ENCODE measurements at regions not wholly inside any gene's neighbourhood (a gene's known extent, or its start where the extent isn't known, plus 50 kb on each side); places are given as distances from the start of the nearest gene placed in this dataset.

DNA sequence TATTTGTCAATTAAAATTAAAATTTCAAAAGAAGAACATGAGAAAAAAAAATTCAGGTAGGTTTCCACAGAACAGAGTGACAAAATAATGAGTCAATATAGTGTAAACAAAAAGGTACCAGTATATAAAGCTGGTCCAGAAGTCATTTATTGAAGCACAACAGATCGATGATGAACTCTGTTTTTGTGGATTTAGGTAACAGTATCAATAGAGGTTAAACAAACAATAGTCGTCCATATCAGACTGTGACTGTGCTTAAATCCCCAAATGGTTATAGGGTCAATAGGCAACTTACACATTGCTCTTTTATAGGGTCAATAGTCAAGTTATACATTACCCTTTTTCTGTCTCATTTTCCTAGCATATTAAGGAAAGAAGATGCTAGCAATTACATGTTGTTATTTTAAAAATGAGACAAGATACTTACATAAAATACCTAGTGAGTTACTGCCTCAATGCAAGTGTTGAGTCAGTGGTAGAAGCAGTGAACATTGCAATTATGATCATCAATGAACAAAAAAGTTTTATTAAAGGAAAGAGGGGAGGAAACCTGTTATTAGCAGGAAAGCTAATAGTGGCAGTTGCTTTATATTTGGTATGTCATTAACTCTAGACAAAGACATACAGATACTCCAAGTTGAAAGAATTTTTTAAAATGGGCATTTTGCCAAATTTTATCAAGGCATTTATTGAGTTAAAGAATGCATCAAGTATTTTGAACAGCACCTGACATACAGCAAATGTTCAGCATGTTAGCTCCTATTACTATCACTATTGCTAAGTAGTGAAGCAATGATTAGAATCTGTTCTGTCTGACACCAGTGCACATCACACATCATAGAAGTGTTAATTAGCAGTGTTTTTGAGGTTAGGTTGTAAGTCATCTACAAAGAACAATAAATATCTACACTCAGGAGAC is 102.9 kb downstream of the CCER1 start (continued):
- TF ChIP-seq CBX5 (IDR thresholded peaks at IDR 0.05; ENCODE audit: low read depth): no peak
- TF ChIP-seq, protein P1, sequence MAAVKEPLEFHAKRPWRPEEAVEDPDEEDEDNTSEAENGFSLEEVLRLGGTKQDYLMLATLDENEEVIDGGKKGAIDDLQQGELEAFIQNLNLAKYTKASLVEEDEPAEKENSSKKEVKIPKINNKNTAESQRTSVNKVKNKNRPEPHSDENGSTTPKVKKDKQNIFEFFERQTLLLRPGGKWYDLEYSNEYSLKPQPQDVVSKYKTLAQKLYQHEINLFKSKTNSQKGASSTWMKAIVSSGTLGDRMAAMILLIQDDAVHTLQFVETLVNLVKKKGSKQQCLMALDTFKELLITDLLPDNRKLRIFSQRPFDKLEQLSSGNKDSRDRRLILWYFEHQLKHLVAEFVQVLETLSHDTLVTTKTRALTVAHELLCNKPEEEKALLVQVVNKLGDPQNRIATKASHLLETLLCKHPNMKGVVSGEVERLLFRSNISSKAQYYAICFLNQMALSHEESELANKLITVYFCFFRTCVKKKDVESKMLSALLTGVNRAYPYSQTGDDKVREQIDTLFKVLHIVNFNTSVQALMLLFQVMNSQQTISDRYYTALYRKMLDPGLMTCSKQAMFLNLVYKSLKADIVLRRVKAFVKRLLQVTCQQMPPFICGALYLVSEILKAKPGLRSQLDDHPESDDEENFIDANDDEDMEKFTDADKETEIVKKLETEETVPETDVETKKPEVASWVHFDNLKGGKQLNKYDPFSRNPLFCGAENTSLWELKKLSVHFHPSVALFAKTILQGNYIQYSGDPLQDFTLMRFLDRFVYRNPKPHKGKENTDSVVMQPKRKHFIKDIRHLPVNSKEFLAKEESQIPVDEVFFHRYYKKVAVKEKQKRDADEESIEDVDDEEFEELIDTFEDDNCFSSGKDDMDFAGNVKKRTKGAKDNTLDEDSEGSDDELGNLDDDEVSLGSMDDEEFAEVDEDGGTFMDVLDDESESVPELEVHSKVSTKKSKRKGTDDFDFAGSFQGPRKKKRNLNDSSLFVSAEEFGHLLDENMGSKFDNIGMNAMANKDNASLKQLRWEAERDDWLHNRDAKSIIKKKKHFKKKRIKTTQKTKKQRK (IDR thresholded peaks at IDR 0.05; ENCODE audit: low read depth, low read length): no peak
- TF ChIP-seq, protein P2, sequence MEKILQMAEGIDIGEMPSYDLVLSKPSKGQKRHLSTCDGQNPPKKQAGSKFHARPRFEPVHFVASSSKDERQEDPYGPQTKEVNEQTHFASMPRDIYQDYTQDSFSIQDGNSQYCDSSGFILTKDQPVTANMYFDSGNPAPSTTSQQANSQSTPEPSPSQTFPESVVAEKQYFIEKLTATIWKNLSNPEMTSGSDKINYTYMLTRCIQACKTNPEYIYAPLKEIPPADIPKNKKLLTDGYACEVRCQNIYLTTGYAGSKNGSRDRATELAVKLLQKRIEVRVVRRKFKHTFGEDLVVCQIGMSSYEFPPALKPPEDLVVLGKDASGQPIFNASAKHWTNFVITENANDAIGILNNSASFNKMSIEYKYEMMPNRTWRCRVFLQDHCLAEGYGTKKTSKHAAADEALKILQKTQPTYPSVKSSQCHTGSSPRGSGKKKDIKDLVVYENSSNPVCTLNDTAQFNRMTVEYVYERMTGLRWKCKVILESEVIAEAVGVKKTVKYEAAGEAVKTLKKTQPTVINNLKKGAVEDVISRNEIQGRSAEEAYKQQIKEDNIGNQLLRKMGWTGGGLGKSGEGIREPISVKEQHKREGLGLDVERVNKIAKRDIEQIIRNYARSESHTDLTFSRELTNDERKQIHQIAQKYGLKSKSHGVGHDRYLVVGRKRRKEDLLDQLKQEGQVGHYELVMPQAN (conservative IDR thresholded peaks at IDR 0.05): no peak
- TF ChIP-seq MYB (IDR thresholded peaks at IDR 0.05; ENCODE audit: borderline replicate concordance, low read depth, low read length): no peak
- no peak for TF ChIP-seq ZNF207 (IDR thresholded peaks at IDR 0.05; ENCODE audit: borderline replicate concordance)
- no peak for TF ChIP-seq SP1 (IDR thresholded peaks at IDR 0.05; ENCODE audit: low read depth, low read length)

DNA sequence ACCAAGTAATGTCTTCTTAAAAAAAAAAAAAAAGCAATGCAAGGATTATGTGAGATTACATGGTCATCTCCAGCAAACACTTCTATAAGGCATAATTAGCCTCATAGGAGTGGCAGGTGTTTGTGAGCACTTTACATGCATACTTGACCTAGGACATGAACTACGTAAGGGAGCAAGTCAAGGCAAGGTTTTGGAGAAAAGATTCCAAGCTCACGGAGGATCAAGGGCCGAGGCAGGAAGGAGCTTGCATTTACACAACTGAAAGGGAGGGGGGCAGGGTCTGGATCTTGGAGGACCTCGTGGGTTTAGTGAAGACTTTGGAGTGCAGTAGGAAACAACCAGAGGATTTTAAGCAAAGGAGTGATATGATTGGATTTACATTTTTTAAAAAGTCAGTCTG is 112.5 kb downstream of the CCER1 start:
- CTCF ChIA-PET: no interaction called here
- in situ Hi-C loops (cut with MboI): no loop called here
- TF ChIP-seq, protein P3, sequence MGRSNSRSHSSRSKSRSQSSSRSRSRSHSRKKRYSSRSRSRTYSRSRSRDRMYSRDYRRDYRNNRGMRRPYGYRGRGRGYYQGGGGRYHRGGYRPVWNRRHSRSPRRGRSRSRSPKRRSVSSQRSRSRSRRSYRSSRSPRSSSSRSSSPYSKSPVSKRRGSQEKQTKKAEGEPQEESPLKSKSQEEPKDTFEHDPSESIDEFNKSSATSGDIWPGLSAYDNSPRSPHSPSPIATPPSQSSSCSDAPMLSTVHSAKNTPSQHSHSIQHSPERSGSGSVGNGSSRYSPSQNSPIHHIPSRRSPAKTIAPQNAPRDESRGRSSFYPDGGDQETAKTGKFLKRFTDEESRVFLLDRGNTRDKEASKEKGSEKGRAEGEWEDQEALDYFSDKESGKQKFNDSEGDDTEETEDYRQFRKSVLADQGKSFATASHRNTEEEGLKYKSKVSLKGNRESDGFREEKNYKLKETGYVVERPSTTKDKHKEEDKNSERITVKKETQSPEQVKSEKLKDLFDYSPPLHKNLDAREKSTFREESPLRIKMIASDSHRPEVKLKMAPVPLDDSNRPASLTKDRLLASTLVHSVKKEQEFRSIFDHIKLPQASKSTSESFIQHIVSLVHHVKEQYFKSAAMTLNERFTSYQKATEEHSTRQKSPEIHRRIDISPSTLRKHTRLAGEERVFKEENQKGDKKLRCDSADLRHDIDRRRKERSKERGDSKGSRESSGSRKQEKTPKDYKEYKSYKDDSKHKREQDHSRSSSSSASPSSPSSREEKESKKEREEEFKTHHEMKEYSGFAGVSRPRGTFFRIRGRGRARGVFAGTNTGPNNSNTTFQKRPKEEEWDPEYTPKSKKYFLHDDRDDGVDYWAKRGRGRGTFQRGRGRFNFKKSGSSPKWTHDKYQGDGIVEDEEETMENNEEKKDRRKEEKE (IDR thresholded peaks at IDR 0.05): no peak
- TF ChIP-seq GABPA (IDR thresholded peaks at IDR 0.05; ENCODE audit: low read depth): no peak

More for the DNA sequence above, 112.5 kb downstream of the CCER1 start:
- Histone ChIP-seq H3K9ac (ENCODE audit: control insufficient read depth, insufficient read depth, low read length) (no peak overlapping the region), H3K4me3 (no peak overlapping the region), H3K27ac (ENCODE audit: control insufficient read depth, insufficient read depth) (no peak overlapping the region), H3K9me3 (replicated peaks; ENCODE audit: control insufficient read depth, insufficient read depth, low read length) (no peaks in the 10 kb centered on the region), H3K27me3 (replicated peaks in 1 of 2; ENCODE audit: control insufficient read depth in 2 of 2, insufficient read depth in 2 of 2, low read length in 1 of 2) (no peaks in the 10 kb centered on the region), H3K4me1 (ENCODE audit: control insufficient read depth, insufficient read depth, low read length) (no peaks in the 10 kb centered on the region), H3K79me2 (ENCODE audit: control insufficient read depth, insufficient read depth, low read length) (no peaks in the 10 kb centered on the region), H4K20me1 (ENCODE audit: control insufficient read depth, insufficient read depth) (no peaks in the 10 kb centered on the region), H2AFZ (ENCODE audit: control insufficient read depth, low read depth, low read length) (no peak overlapping the region), H3K36me3 (ENCODE audit: control insufficient read depth in 2 of 2, insufficient read depth in 2 of 2, low read length in 1 of 2) (no peaks in the 10 kb centered on the region), H3K4me2 (ENCODE audit: control insufficient read depth, insufficient read depth) (no peak overlapping the region)
- ChIA-PET POLR2A (no interaction called here), SMC1A (ENCODE audit: uncharacterized antibody, unreplicated experiment) (no interaction called here), RAD21 (ENCODE audit: unreplicated experiment) (no interaction called here)
- DNase-seq (ENCODE audit: low read depth, low spot score) (no peak), FAIRE-seq (no peak), ATAC-seq (no peak)
- intact Hi-C loops (cut with micrococcal nuclease; ENCODE audit: unreplicated experiment): no loop called here
- BruUV-seq (replicated peaks): no TSS peak
- 51% methylated on average over 4 of the region's 4 CpGs for WGBS (ENCODE audit: insufficient coverage, insufficient replicate concordance, low lambda C conversion rate, missing lambda C conversion rate)

Measured in GM12878 (cell line).